ENCODE measurements at regions not wholly inside any gene's neighbourhood (a gene's known extent, or its start where the extent isn't known, plus 50 kb on each side); places are given as distances from the start of the nearest gene placed in this dataset.
"Not testable (repeated sequence)": the region's sequence is repeated elsewhere in the genome, so short reads cannot be mapped to it uniquely, and the experiment has no call there.

DNA sequence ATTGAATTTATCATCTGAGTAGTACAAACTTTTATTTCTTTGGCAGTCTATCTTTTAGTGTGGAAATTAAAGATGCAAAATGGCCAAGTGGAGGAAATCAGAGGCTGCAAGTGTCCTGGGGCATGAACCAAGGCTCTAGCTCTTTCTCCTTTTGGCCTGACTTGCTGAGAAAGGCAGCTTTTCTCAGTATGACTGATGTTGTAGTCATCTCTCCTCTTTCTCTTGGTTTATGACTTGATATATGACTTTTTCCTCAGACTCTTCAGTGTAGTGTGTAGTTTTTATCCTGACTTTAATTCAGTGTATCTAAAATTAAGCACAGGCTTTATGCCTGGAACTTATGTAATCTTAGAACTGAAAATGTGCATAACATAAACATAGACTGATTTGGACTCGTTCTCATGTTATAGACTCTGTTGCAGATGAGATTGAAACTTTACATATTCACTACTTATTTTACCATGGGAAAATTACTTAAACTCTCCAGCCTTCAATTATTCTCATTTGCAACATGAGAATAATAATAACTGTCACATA is 65.7 kb downstream of the SLITRK5 start:
- DNase-seq (ENCODE audit: extremely low read depth in 1 of 2, low read depth in 1 of 2): no peak

GRCh38 chr13:87754097-87754496 is 82.9 kb downstream of the SLITRK5 start:
- no peak for DNase-seq (ENCODE audit: extremely low read depth in 1 of 2, low read depth in 1 of 2)

- no peak for DNase-seq (ENCODE audit: extremely low read depth in 1 of 2, low read depth in 1 of 2)
These were observed 98.3 kb downstream of the SLITRK5 start for GRCh38 chr13:87769445-87769844.

DNA sequence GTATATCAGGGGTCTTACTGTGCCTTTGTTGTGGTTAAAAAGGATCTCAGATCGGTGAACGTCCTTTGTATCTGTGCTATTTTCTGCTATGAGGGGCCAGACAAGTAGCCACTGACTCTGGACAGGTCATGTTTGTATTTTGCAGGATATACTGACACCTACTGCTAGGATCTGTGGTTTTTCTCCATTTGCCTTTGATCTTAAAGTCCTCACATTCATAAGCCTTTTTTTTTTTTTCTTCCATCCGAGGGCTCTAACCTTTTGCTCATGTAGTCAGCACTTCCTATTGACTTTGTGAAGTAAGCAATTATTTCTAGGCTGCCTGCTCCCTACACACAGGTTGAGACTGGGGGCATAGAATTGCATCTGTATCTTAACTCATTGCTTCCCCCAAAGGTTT is 106.2 kb downstream of the SLITRK5 start:
- DNase-seq (ENCODE audit: extremely low read depth in 1 of 2, low read depth in 1 of 2): no peak

GRCh38 chr13:87778128-87778527 is 107.0 kb downstream of the SLITRK5 start:
- DNase-seq (ENCODE audit: extremely low read depth in 1 of 2, low read depth in 1 of 2): no peak

DNA sequence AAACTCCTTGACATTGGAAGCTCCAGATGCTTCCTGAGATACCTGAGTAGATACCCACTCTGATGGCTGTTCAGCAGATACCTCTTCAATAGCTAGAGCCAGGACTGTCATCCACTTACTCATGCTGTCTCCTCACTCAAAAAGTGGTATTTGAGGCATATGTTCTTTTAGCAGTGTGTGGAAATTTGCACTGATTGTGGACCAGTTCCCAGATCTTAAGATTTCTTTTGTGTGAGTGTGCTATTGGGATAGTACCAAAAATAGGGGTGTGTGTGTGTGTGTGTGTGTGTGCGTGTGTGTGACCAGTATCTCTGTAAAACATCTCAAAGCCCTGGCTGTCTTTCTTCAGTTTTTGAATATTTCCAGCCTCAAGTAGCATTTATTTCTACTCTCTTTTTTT is 108.3 kb downstream of the SLITRK5 start:
- DNase-seq (ENCODE audit: extremely low read depth in 1 of 2, low read depth in 1 of 2): no peak

- no peak for DNase-seq (ENCODE audit: extremely low read depth in 1 of 2, low read depth in 1 of 2)
These were observed 112.2 kb downstream of the SLITRK5 start for GRCh38 chr13:87783366-87783765.

DNA sequence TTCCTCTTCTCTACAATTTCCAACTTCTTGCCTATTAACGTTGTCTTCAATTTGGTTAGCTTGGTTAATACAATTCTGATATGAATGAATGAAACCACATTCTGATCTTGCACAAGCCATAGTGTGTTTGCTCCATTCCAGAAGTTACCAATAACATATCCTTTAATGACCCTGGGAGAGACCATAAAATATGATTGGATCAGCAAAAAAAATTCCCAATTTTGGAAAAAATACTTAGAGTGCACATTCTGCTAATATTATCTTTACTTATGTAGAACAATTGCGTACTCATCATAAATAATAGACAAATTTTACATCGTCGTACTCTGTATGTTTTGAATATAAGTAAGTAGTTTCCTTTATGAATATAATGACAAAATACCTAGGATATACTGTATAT is 117.2 kb downstream of the SLITRK5 start:
- DNase-seq (ENCODE audit: extremely low read depth in 1 of 2, low read depth in 1 of 2): no peak

GRCh38 chr13:87792878-87793277 is 121.7 kb downstream of the SLITRK5 start:
- no peak for DNase-seq (ENCODE audit: extremely low read depth in 1 of 2, low read depth in 1 of 2)

DNA sequence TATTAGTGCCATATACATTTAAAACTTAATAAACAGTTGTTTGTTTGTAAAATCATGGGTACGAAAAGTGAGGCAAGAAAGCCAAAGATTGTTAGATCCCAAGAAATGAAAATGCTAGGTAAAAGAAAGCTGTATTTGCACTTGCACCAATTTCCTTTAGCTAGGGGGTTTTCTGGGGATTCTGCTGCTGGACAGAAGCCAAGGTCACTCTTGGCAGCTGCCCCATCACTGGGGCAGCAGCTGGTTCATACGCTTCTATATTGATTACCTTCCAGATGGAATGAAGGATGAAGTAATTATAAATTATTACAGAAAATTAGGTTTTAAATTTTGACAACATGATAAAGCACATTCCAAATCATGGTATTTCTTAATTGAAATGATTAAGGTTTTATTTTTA is 127.4 kb downstream of the SLITRK5 start:
- DNase-seq (ENCODE audit: extremely low read depth in 1 of 2, low read depth in 1 of 2): no peak

DNA sequence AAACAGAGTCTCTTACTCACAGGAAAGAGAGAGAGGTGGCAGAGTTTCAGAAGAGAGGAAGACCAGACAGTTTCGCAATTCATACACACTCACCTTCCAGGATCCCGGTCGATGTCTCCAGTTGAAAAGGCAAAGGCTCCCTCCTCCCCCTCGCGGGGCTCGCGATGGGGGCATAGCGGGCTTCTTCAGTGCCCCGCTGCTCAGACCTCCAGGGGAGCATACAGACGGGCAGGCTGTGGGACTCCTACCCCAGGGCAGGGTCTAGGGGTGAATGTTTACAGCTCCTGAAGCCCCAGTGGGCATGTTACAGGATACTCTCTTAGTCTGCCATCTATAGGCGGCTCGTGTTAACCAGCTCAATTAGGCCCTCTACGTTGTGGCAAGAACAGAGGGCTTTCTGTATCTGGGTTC is 139.2 kb downstream of the SLITRK5 start:
- no peak for DNase-seq (ENCODE audit: extremely low read depth in 1 of 2, low read depth in 1 of 2)

GRCh38 chr13:87810920-87811344 is 139.8 kb downstream of the SLITRK5 start:
- no peak for DNase-seq (ENCODE audit: extremely low read depth in 1 of 2, low read depth in 1 of 2)

GRCh38 chr13:87814403-87814802 is 143.2 kb downstream of the SLITRK5 start:
- no peak for DNase-seq (ENCODE audit: extremely low read depth in 1 of 2, low read depth in 1 of 2)

- no peak for DNase-seq (ENCODE audit: extremely low read depth in 1 of 2, low read depth in 1 of 2)
These were observed 149.1 kb downstream of the SLITRK5 start for GRCh38 chr13:87820241-87820640.

GRCh38 chr13:87821512-87821911 is 150.3 kb downstream of the SLITRK5 start:
- no peak for DNase-seq (ENCODE audit: extremely low read depth in 1 of 2, low read depth in 1 of 2)

- not testable (repeated sequence) for DNase-seq (ENCODE audit: extremely low read depth in 1 of 2, low read depth in 1 of 2)
These were observed 155.1 kb downstream of the SLITRK5 start for GRCh38 chr13:87826301-87826700.

DNA sequence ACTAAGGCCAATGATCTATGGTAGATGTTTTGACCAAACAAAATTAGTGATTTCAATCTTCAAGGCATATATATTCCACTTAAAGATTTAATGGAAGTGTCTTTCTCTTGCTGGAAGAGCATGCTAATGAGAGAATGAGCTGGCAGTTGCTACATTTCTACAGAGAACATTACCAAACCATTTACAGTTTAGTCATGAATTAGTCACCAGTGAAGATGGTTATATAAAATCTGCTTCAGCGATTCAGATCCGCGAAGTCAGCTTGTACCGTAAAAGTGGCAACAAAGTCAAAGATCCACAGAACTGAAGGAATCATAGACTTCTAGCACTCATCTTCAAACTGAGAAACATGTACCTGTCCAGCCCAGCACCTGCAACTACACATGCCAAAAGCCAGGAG is 156.3 kb downstream of the SLITRK5 start:
- DNase-seq (ENCODE audit: extremely low read depth in 1 of 2, low read depth in 1 of 2): no peak

DNA sequence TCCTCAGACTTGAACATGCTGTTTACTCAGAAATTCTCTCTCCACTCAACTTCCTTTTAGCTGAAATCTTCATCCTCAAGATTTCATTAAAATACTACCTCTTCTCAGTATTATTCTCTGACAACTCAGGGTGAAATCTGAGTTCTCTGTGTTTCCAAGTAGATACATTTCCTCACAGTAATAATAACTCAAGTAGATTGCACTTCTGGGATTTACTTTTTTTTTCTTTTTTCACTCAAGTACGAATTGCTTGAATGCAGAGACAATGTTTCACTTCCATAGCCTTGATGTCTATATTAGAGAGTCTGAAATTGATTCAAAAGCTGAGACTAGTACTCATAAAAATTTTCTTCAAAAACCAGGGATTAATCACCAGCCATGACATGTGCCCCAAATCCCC is 166.4 kb downstream of the SLITRK5 start:
- DNase-seq (ENCODE audit: extremely low read depth in 1 of 2, low read depth in 1 of 2): no peak

GRCh38 chr13:87837946-87838345 is 166.8 kb downstream of the SLITRK5 start:
- DNase-seq (ENCODE audit: extremely low read depth in 1 of 2, low read depth in 1 of 2): no peak

- no peak for DNase-seq (ENCODE audit: extremely low read depth in 1 of 2, low read depth in 1 of 2)
These were observed 180.2 kb downstream of the SLITRK5 start for GRCh38 chr13:87851410-87851809.

DNA sequence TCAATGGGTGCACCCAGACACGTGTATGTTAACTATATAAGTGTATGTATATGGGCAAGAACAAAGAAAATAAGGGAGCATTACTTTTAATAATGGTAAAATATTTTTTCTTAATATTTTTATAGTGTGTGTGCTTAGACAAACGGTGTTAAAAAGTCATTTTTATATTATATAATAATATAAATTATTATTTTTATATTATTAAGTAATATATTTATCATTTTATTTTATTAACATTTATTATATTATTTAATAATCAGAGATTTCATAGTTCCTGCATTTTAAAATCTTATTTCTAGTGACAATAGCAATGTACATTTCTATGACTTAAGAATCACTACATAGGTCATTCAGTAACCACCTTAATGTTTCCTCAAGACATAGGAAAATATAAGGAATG is 184.4 kb downstream of the SLITRK5 start:
- no peak for DNase-seq (ENCODE audit: extremely low read depth in 1 of 2, low read depth in 1 of 2)

GRCh38 chr13:87859261-87859660 is 188.1 kb downstream of the SLITRK5 start:
- DNase-seq (ENCODE audit: extremely low read depth in 1 of 2, low read depth in 1 of 2): no peak

DNA sequence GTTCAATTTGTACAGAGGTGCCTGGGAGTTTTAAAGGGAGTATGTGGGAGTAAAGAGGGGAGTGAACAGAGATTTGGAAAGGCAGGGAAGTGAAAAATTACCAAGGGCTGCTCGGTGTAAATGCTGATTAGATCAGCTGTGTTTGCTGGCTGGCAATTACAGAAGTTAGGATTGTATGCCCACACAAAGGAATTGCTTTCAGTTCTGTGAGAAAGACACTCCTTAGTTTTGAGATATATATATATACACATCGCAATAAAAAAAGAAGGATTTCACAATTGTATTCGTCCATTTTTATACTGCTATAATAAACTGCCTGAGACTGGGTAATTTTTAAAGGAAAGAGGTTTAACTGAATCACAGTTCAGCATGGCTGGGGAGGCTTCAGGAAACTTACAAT is 196.3 kb downstream of the SLITRK5 start:
- DNase-seq (ENCODE audit: extremely low read depth in 1 of 2, low read depth in 1 of 2): no peak

DNA sequence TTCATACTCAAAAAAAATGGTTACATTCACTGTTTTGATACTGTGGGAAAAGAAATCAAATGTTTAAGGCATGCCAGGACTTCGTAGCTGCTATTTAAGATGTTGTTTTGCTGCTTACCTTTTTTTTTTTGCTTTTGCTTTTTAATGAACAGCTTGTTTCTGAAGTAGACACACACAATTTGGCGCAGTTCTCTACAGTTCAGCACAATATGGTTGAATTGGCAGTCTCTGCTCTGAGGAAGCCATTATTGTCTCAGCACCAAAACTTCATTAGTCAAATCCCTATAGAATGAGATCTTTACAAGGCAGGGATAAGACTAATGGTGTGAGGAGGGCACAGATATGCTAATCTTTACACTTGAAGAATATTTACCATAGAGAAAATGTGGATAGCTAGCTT is 197.6 kb downstream of the SLITRK5 start:
- DNase-seq (ENCODE audit: extremely low read depth in 1 of 2, low read depth in 1 of 2): no peak
